Sigmoid colon (tissue), 6 donors: ENCODE measurements at regions not wholly inside any gene's neighbourhood (a gene's known extent, or its start where the extent isn't known, plus 50 kb on each side); places are given as distances from the start of the nearest gene placed in this dataset.
"Not testable (repeated sequence)": the region's sequence is repeated elsewhere in the genome, so short reads cannot be mapped to it uniquely, and the experiment has no call there.

ENCODE experiments used
- DNase-seq: peaks from one replicate; pipeline ENCODE4 v3.0.0-alpha.2; 2019
- H3K27ac ChIP-seq, 4 donors: fragments of 200-600 bp; sonication (generic); one replicate each; pipeline ENCODE4 v1.5.1; 2016 to 2019; ENCODE audit warnings: mild to moderate bottlenecking in 1 of 4
- H3K27me3 ChIP-seq, 3 donors: fragments of 200-600 bp; sonication (generic); one replicate each; pipeline ENCODE4 v1.5.1; 2019; ENCODE audit warnings: mild to moderate bottlenecking in 1 of 3
- H3K36me3 ChIP-seq, 4 donors: fragments of 200-600 bp; sonication (generic); one replicate each; pipeline ENCODE4 v1.5.1; 2016 to 2019
- H3K4me1 ChIP-seq, 4 donors: fragments of 200-600 bp; sonication (generic); one replicate each; pipeline ENCODE4 v1.5.1; 2017 to 2019
- H3K4me3 ChIP-seq, 4 donors: fragments of 200-600 bp; sonication (generic); one replicate each; pipeline ENCODE4 v1.5.1; 2017 to 2019; ENCODE audit warnings: mild to moderate bottlenecking in 2 of 4, moderate library complexity in 1 of 4
- H3K9me3 ChIP-seq, 4 donors: fragments of 200-600 bp in 3 of 4; sonication (generic) in 3 of 4; one replicate each; pipeline versions ENCODE4 v1.5.1 to v1.6.1; 2013 to 2019
- CTCF ChIP-seq, 4 experiments: fragments of 450-650 bp in 3 of 4; fragments of 200-600 bp in 1 of 4; IDR thresholded peaks; one replicate each; pipeline ENCODE4 v1.5.1; 2016 to 2019; ENCODE audit warnings: antibody characterized with exemption in 4 of 4, mild to moderate bottlenecking in 3 of 4, moderate library complexity in 2 of 4
- EP300 ChIP-seq, 4 donors: sonication (generic); formaldehyde crosslinking; IDR thresholded peaks; one replicate each; pipeline ENCODE4 v1.6.1; 2017; ENCODE audit warnings: antibody characterized with exemption in 4 of 4
- POLR2A ChIP-seq, 2 donors: fragments of 450-650 bp; IDR thresholded peaks; one replicate each; pipeline ENCODE4 v1.6.1; 2016; ENCODE audit warnings: antibody characterized with exemption in 2 of 2, mild to moderate bottlenecking in 2 of 2, moderate library complexity in 2 of 2
- POLR2AphosphoS5 ChIP-seq, 4 donors: sonication (generic); formaldehyde crosslinking; IDR thresholded peaks; one replicate each; pipeline ENCODE4 v1.6.1; 2017; ENCODE audit warnings: antibody characterized with exemption in 4 of 4
- WGBS, 2 donors: extraction: QIAGEN DNeasy Blood & Tissue Kit; methylation state at CpG; one replicate each; pipeline ENCODE4 v1.1.7; 2013; 5-methylcytosine and 5-hydroxymethylcytosine counted together
- intact Hi-C: fragments of 100-400 bp; cut with DNase I; formaldehyde crosslinking; loops from one replicate; pipeline ENCODE4 v1.15.1; 2023
- donor health status: healthy with polysubstance abuse.
- donor health status: healthy.

DNA sequence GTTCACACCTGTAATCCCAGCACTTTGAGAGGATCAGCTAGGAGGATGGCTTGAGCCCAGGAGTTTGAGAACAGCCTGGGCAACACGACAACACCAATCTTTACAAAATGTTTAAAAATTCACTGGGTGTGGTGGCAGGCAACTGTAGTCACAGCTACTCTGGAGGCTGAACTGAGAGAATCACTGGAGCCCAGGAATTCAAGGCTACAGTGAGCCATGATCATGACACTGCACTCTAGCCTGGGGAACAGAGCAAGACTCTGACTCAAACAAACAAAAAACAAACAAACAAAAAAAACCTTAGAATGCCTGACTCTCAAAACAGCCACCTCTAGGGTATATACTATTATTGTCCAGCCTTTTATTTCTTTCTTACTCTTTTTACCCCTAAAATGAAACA lies 56.5 kb upstream of the PAPSS2 start:
- Histone ChIP-seq H3K9me3 (no peaks in the 10 kb centered on the region), H3K27me3 (no peaks in the 10 kb centered on the region), H3K4me3 (no peak overlapping the region), H3K27ac (no peak overlapping the region), H3K4me1 (no peaks in the 10 kb centered on the region), H3K36me3 (no peaks in the 10 kb centered on the region)
- no peak for DNase-seq
- WGBS, 2 donors: 42 to 88% methylated on average over 1 of the region's 1 CpG
- intact Hi-C loops: no loop called here
- TF ChIP-seq POLR2AphosphoS5 (IDR thresholded peaks at IDR 0.05) (no peak), CTCF (IDR thresholded peaks at IDR 0.05) (no peak), POLR2A (IDR thresholded peaks at IDR 0.05) (no peak), EP300 (IDR thresholded peaks at IDR 0.05) (no peak)

GRCh38 chr10:87603769-87604168 lies 55.9 kb upstream of the PAPSS2 start:
- intact Hi-C loops: no loop called here
- WGBS, 2 donors: 94 to 96% methylated on average over 4 of the region's 4 CpGs
- H3K4me1 ChIP-seq: no peaks in the 10 kb centered on the region
- H3K27me3 ChIP-seq: no peaks in the 10 kb centered on the region
- no peak overlapping the region for H3K4me3 ChIP-seq
- TF ChIP-seq POLR2AphosphoS5 (IDR thresholded peaks at IDR 0.05): no peak
- no peaks in the 10 kb centered on the region for H3K9me3 ChIP-seq
- no peak overlapping the region for H3K27ac ChIP-seq
- no peaks in the 10 kb centered on the region for H3K36me3 ChIP-seq
- no peak for DNase-seq

DNA sequence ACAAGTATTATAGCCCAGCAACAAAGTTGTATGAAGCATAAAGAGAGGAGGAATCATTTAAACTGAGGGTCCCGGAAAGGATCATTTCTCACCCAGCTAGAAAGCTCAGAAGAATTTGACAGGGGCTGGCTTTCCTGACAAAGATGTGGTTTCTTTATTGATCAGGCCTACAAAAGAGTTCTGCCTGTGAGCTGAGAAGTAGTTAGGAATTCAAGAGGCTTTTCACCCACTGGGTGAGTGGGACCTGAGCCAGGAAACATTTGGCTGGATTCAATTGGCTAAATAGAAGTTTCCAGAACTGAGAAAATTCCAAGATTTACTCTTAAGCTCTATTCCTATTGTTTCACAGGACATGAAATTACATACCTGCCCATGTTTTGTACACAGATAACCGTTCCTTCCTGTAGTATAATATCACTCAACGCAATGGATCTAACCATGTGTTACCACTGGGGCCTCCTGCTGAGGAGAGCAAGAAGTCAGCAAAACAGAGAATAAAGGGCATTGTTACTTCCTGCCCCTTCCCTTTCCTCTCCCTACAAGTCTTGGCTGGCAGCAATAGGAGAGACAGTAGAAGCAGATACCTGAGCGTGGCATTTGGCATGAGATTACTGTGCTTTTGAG lies 53.9 kb upstream of the PAPSS2 start:
- Histone ChIP-seq H3K27me3 (no peaks in the 10 kb centered on the region), H3K4me3 (no peak overlapping the region), H3K9me3 (no peaks in the 10 kb centered on the region), H3K4me1 (no peaks in the 10 kb centered on the region), H3K36me3 (no peaks in the 10 kb centered on the region), H3K27ac (peak overlapping the region in 1 of 4 donors; percentile 2)
- intact Hi-C loops: no loop called here
- no peak for DNase-seq
- WGBS, 2 donors: 40 to 74% methylated on average over 4 of the region's 4 CpGs
- TF ChIP-seq EP300 (IDR thresholded peaks at IDR 0.05) (no peak), CTCF (IDR thresholded peaks at IDR 0.05) (no peak)

GRCh38 chr10:87608756-87609155 lies 50.9 kb upstream of the PAPSS2 start:
- Histone ChIP-seq H3K4me1 (no peaks in the 10 kb centered on the region), H3K9me3 (no peaks in the 10 kb centered on the region), H3K36me3 (no peaks in the 10 kb centered on the region), H3K27me3 (no peaks in the 10 kb centered on the region), H3K27ac (no peak overlapping the region), H3K4me3 (no peak overlapping the region)
- TF ChIP-seq POLR2A (IDR thresholded peaks at IDR 0.05) (no peak), POLR2AphosphoS5 (IDR thresholded peaks at IDR 0.05) (no peak), EP300 (IDR thresholded peaks at IDR 0.05) (no peak), CTCF (IDR thresholded peaks at IDR 0.05) (no peak)
- intact Hi-C loops: no loop called here
- WGBS, 2 donors: 85 to 88% methylated on average over 4 of the region's 4 CpGs
- DNase-seq: no peak

- H3K27ac ChIP-seq, intact Hi-C loops, H3K27me3 ChIP-seq, H3K9me3 ChIP-seq, H3K4me3 ChIP-seq, H3K4me1 ChIP-seq, H3K36me3 ChIP-seq, DNase-seq: not testable (repeated sequence)
- 81 to 83% methylated on average over 3 of the region's 3 CpGs for whole genome bisulfite sequencing, 2 donors
Measured at GRCh38 chr10:87609563-87609962, 50.1 kb upstream of the PAPSS2 start.
